ENCODE measurements at regions not wholly inside any gene's neighbourhood (a gene's known extent, or its start where the extent isn't known, plus 50 kb on each side); places are given as distances from the start of the nearest gene placed in this dataset.

DNA sequence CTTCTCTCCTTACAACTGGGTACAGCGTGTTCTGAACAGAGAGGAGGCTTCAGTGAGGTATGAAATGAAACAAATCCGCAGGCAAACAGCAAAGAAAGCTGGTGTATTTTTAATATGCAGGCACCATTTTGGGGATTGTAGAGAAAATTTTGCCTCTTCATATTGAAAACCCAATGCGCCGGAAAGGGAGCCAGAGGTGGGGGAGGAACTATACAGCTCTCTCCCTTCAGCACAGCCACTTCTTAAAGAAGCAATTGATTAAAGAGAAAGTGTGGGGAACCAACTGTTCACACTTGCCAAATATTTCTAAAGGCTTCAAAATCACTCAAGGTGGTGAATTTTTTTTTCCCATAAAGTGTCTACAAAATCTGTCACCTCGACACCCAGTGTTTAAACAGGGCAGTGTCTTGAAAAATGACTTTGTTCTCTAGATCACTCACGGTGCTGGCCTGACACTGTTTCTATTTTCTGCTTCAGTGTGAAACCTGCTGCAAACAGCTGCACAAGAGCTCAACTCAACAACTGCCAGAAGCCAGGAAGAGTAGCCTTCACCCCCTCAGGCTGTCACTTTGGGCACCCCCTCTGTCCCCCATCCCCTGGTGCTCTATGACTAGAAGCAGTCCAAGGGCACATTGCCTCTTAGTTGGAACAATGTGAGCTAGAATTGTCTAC, 123.8 kb upstream of the CTTNBP2NL start:
- TF ChIP-seq POLR2AphosphoS5 (IDR thresholded peaks at IDR 0.05; ENCODE audit: low read depth, low read length), result no peak
- TF ChIP-seq POLR2A (IDR thresholded peaks at IDR 0.05; ENCODE audit: low read depth, low read length), result no peak
- TF ChIP-seq POU2F2 (IDR thresholded peaks at IDR 0.05; ENCODE audit: low read depth, low read length), result no peak
- no peak for TF ChIP-seq SPI1 (IDR thresholded peaks at IDR 0.05; ENCODE audit: low read depth, low read length)
- TF ChIP-seq TAF1 (IDR thresholded peaks at IDR 0.05; ENCODE audit: low read depth, low read length), result no peak
